HL-60 (cell line): ENCODE measurements at regions not wholly inside any gene's neighbourhood (a gene's known extent, or its start where the extent isn't known, plus 50 kb on each side); places are given as distances from the start of the nearest gene placed in this dataset.
"Not testable (repeated sequence)": the region's sequence is repeated elsewhere in the genome, so short reads cannot be mapped to it uniquely, and the experiment has no call there.

Source experiments
- DNase-seq, 2 experiments: peaks; one replicate each; pipeline ENCODE4 v3.0.0-alpha.2; 2010 to 2020; ENCODE audit warnings: low read depth in 1 of 2, low spot score in 1 of 2
- H3K27ac ChIP-seq: fragments of 250-450 bp; sonication (Bioruptor Pico); replicated peaks from 2 replicates; pipeline ENCODE4 v1.5.1; 2020; ENCODE audit warnings: mild to moderate bottlenecking, moderate library complexity
- H3K27me3 ChIP-seq: fragments of 250-450 bp; sonication (Bioruptor Pico); 2 replicates; pipeline ENCODE4 v1.5.1; 2021; ENCODE audit warnings: mild to moderate bottlenecking, moderate library complexity; ENCODE audit not compliant: insufficient read depth, poor library complexity, severe bottlenecking
- H3K4me3 ChIP-seq: replicated peaks from 2 replicates; pipeline ENCODE4 v1.5.1; 2011; ENCODE audit warnings: mild to moderate bottlenecking, control low read depth, low read length; ENCODE audit not compliant: insufficient read depth
- CTCF ChIP-seq: IDR thresholded peaks from one replicate; pipeline ENCODE4 v1.5.1; 2011; ENCODE audit warnings: low read length, control low read depth, inconsistent platforms; ENCODE audit not compliant: insufficient read depth
- GABPA ChIP-seq: IDR thresholded peaks from 2 replicates; pipeline ENCODE4 v1.6.1; 2012; ENCODE audit warnings: low read depth
- POLR2AphosphoS5 ChIP-seq: IDR thresholded peaks from 2 replicates; pipeline ENCODE4 v1.6.1; 2012; ENCODE audit warnings: low read depth
- REST ChIP-seq: IDR thresholded peaks from 2 replicates; pipeline ENCODE4 v1.6.1; 2012; ENCODE audit warnings: low read depth; ENCODE audit not compliant: insufficient replicate concordance
- SPI1 ChIP-seq: IDR thresholded peaks from 2 replicates; pipeline ENCODE4 v1.6.1; 2012; ENCODE audit warnings: low read depth, mild to moderate bottlenecking, borderline replicate concordance

DNA sequence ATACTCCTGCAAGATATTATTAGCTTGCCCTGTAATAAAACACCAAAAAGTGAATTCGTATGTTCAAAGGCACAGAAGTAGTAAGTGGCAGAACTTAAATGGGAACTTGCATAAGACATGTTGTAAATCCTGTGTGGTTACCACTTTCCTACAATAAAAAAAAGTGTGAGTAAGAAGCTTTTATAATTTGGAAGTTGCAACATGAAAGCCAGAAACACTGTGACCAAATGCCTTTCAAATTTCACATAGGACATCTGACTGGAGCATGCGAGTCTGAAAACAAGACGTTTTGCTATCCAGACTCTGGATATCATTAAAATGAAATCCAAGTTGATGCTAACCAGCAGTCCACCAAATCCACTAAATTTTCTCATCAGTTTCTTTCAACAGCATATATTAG is 886.2 kb upstream of the NRXN1 start:
- TF ChIP-seq POLR2AphosphoS5 (no peak), SPI1 (no peak), REST (no peak), GABPA (no peak)
- Histone ChIP-seq H3K4me3 (no peak overlapping the region), H3K27me3 (no peaks in the 10 kb centered on the region), H3K27ac (no peak overlapping the region)
- DNase-seq, result peak in 1 of 2 experiments; percentile 6

DNA sequence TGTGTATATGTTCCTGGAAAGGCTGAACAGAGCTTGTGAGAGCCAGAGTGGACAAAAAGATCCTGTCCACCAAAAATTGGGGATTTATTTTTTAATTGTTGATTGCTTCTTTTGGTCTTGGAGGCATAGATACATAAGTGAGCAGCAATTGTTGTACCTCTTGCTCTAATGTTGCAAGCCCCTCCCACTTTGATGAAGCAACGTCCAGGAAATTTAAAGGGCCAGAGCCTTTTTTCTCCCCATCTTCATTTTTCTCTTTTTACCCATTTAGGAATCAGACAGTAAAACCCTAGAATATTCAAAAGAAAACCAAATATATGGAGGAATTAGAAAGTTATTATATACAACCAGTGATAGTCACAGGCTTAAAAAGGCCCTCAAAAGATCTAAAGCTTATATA is 871.8 kb upstream of the NRXN1 start:
- H3K27ac ChIP-seq, result no peak overlapping the region
- no peak overlapping the region for H3K4me3 ChIP-seq
- H3K27me3 ChIP-seq, result no peaks in the 10 kb centered on the region
- DNase-seq, result no peak
- TF ChIP-seq POLR2AphosphoS5, result no peak

DNA sequence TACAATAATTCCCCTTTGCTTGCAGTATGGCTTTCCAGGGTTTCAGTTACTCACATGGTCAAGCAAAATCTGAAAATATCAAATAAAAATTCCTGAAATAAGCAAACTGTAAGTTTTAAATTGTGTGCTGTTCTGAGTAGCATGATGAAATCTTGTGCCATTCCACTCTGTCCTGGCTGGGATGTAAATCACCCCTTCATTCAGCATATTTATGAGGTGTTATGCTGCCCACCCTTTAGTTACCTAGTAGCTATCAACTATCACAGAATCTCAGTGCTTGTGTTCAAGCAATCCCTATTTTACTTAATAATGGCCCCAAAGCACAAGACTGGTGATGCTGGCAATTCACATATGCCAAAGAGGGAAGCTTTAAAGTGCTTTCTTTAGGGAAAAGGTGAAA is 867.7 kb upstream of the NRXN1 start:
- TF ChIP-seq CTCF (no peak), POLR2AphosphoS5 (no peak), SPI1 (no peak), REST (no peak), GABPA (no peak)
- Histone ChIP-seq H3K27me3 (no peaks in the 10 kb centered on the region), H3K27ac (no peak overlapping the region), H3K4me3 (no peak overlapping the region)
- no peak for DNase-seq

DNA sequence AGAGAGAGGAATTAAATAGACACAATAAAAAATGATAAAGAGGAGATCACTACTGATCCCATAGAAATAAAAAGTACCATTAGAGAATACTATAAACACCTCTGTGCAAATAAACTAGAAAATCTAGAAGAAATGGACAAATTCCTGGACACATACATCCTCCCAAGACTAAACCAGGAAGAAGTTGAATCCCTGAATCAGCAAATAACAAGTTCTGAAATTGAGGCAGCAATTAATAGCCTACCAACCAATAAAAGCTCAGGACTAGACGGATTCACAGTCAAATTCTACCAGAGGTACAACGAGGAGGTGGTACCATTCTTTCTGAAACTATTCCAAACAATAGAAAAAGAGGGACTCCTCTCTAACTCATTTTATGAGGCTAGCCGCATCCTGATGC is 862.7 kb upstream of the NRXN1 start:
- not testable (repeated sequence) for H3K27ac ChIP-seq, H3K4me3 ChIP-seq, DNase-seq, H3K27me3 ChIP-seq

GRCh38 chr2:51888120-51888519 is 856.2 kb upstream of the NRXN1 start:
- no peak for TF ChIP-seq CTCF
- TF ChIP-seq GABPA, result no peak
- no peak for TF ChIP-seq SPI1
- TF ChIP-seq POLR2AphosphoS5, result no peak
- TF ChIP-seq REST, result no peak

More at GRCh38 chr2:51888120-51888519, 856.2 kb upstream of the NRXN1 start:
- no peak for DNase-seq
- no peak overlapping the region for H3K4me3 ChIP-seq
- H3K27me3 ChIP-seq, result no peaks in the 10 kb centered on the region
- H3K27ac ChIP-seq, result no peak overlapping the region
